ENCODE measurements at regions not wholly inside any gene's neighbourhood (a gene's known extent, or its start where the extent isn't known, plus 50 kb on each side); places are given as distances from the start of the nearest gene placed in this dataset.

DNA sequence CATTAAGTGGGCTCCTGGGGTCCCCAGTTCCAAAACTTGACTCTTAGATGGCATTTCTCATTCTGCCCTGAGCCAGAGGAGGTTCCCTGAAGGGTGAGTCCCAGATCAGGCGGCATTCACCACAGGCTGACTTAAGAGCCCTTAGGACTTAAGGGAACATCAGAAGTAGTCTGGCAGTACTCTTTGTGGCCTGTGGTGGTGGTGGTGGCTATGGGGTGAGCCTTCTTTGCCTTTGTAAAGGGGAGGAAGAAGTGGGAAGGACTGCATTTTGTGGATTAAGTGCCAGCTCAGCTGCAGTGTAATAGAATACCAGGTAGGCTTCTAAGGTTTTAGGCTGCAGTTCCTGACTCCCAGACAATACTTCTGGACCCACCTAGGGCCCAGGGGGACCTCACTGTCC, 186.5 kb upstream of the KCTD3 start:
- TF ChIP-seq EZH2 (IDR thresholded peaks at IDR 0.05; ENCODE audit: insufficient read depth, low read length) (no peak), CTCF (IDR thresholded peaks at IDR 0.05; ENCODE audit: insufficient read depth, low read depth, low read length) (no peak)

Data from astrocyte (in vitro differentiated cells and primary cell).